Fibroblast of upper back skin (primary cell): ENCODE measurements at regions not wholly inside any gene's neighbourhood (a gene's known extent, or its start where the extent isn't known, plus 50 kb on each side); places are given as distances from the start of the nearest gene placed in this dataset.
A peak's percentile ranks its signal among the peaks of the same experiment; 100 is the strongest.

ENCODE experiments used
- DNase-seq: peaks from one replicate; pipeline ENCODE4 v3.0.0-alpha.2; 2013

- DNase-seq = no peak
These were observed 55.0 kb downstream of the SOX4 start for GRCh38 chr6:21648475-21649050.

- no peak for DNase-seq
These were observed 59.8 kb downstream of the SOX4 start for GRCh38 chr6:21653323-21653722.

DNA sequence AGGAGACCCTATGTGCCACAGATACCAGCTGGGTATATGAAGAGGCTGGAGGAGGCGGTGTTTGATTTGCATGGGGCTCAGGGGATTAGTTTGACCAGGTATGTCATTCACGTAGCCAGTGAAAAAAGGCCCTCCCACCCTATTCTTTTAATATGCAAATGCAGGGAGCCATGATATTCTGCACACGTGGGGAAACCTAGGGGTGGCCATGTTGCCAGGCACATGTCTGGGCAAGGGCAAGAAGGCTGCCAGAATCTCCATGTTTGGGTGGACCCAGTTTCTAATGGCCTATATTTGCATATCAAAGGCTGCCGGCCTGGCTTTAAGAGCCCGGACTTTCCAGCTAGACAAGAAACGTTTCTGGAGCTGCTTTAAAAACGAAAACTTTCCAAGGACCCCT, 60.4 kb downstream of the SOX4 start:
- no peak for DNase-seq

GRCh38 chr6:21654361-21654760, 60.8 kb downstream of the SOX4 start:
- DNase-seq = no peak

DNA sequence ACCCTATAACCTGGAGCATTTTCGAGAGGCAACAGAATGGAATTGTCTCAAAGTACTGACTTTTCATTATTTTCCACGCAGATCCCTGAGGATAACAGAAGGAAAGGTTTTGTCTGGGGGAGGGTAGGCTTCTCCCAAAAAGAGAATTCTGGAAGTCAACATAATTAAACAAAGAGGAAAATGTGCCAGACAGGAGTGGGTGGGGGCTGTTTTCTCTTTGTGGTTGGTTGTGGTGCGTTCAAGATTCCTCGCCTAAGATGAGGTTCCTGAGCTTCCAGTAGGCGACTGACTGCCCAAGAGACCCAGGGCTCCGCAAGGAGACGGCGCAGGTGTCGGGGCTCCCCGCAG, 70.4 kb downstream of the SOX4 start:
- DNase-seq = no peak

DNA sequence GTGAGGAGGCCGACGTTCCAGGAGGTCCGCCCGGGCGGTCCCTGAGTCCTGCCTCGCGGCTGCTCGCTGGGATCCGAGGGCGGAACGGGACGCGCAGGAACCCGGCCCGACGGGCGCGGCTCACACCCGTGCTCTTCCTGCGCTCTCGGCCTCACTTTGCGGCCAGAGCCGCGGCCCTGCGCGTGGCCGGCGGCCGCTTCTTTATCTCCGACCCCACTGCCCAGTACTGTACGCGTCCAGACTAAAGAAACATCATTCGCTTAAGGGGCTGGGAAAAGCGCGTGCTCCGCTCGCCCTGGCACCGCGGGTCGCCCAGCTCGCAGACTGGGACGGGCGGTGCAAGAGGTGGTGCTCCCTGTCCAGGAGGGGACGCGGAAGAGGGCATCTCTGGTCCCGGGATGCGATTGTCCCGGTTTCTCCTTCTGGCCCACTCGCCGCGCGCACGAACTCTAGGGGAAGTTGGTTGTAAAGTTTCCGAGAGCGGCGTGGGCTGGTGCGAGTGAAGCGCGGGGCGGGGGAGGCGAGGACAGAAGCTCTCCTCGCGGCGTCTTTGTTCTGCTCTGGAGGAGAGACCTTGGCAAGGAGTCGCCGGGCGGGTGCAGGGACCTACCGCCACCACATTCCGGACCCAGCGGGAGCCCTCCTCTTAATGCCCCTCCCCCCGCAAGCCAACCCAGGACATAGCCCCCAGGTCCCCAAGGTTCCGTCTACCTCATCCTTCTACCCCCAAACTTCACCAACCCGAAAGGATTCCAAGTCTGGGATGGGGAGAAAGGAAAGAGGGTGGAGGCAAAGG, 71.0 kb downstream of the SOX4 start:
- DNase-seq = peak; percentile 13

- DNase-seq = no peak
These were observed 71.5 kb downstream of the SOX4 start for GRCh38 chr6:21665110-21665391.

- no peak for DNase-seq
These were observed 72.0 kb downstream of the SOX4 start for GRCh38 chr6:21665392-21666200.

- no peak for DNase-seq
These were observed 72.7 kb downstream of the SOX4 start for GRCh38 chr6:21666201-21666691.

DNA sequence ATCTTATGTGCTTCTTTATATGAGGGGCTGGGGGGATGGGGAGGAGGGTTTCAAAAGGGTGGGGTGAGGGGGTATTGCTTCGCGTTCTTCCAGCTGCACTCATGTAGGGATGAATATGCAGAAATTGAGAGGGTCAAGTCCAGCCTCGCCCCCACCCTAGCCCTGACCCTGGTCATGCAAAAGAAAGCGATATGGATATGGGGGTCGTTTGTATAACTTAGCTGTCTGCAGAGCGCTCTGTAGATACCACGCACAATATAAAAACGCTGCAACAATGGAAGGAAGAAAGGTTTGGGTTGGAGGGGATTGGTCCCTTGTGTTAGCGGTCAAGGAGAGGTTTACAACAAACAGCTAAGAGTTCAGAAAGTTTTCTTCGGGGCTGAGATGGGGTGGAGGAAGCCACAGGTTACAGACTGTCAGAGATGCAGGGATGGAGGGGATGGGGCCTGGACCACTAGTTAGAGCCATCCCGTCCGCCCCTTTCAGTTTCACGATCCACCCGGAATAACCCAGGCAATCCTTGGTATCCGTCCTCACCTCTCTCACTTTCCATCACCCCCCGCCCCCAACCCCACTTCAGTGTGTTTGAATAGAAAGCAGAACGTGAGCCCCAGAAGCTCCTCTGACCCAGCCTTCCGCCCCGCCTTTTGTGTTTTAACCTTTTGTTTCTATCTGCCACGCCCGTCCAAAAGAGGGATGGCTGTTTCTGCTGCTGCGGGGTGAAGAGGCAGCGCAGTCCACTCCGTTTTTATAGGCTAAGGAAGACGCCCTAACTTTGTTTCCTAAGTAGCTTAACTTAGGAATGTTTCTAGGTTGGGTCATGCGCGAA, 73.5 kb downstream of the SOX4 start:
- no peak for DNase-seq

- DNase-seq = no peak
These were observed 75.2 kb downstream of the SOX4 start for GRCh38 chr6:21668795-21669194.

DNA sequence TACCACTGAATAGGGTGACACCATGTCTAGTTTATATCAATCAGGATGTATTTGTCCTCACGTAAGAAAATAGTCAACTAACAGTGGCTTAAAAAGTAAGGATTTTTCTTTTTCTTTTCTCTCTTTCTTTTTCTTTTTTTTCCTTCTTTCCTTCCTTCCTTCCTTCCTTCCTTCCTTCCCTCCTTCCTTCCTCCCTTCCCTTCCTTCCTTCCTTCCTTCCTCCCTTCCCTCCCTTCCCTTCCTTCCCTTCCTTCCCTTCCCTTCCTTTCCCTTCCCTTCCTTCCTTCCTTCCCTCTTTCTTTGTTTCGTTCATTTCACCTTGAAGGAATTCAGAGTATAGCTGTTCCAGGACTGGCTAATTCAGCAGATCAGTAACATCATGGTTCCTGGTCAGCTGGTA, 83.2 kb downstream of the SOX4 start:
- no peak for DNase-seq

DNA sequence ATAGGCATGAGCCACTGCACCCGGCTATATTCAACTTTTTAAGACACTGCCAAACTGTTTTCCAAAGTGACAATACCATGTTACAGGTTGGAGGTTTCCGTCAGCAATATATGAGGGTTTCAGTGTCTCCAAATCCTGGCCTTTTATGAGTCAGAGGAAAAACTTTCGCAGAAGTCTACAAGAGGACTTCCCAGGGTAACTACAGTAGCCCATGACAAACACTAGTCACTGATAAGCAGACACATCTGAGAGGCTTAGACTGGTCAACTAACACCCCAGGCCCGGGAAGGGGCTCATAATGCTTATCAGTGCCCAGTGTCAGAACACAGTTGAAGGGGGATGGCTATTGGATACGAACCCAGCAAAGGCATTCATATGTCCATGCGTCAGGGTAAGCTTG, 85.4 kb downstream of the SOX4 start:
- peak; percentile 72 for DNase-seq

GRCh38 chr6:21679761-21680265, 86.3 kb downstream of the SOX4 start:
- peak; percentile 91 for DNase-seq

GRCh38 chr6:21680611-21681010, 87.1 kb downstream of the SOX4 start:
- DNase-seq = no peak

DNA sequence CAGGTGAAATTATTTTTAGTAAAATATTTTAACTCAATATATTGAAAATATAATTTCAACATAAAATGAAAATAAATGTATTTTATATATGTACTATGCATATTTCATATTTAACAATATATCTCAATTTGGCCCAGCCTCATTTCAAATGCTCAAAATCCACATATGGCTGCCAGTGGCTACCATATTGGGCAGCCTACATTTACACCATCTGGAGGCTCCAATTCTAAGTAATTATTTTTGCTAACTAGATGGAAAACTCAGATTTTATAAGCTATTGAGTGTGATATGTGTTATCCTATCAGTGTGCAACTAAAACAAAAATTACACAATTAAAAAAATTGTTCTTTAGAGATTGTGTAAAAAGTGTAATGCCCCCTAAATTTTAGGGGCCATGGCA, 96.9 kb downstream of the SOX4 start:
- DNase-seq = no peak

DNA sequence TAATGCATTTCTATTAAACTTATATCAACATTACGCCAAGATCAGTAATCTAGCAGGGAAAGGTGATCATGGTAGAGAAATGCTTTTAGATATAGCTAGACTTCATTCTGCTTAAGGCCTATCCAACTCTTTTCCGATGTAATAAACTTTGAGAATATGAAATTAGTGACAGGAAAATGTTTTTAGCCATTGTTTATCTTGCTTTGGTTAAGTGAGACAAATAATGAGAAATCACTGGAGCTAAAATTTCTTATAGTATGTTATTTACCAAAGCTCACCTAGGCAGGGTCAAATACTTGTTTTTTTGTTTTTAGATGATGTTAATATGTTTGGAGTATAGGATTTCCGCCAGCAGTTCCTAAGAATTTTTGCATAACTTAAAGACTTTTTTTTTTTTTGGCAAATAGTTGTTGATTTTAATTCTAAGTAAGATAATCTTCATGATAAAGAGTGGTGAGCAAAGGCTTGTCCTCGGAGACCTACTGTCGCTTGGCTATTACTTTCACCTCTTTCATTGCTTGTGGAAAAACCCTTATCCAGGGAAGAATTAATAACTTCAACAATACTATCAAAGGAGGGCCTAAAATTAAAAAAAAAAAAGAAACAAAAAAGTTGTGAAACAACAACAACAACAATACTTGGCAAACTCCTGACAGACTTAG, 98.3 kb downstream of the SOX4 start:
- DNase-seq = no peak

DNA sequence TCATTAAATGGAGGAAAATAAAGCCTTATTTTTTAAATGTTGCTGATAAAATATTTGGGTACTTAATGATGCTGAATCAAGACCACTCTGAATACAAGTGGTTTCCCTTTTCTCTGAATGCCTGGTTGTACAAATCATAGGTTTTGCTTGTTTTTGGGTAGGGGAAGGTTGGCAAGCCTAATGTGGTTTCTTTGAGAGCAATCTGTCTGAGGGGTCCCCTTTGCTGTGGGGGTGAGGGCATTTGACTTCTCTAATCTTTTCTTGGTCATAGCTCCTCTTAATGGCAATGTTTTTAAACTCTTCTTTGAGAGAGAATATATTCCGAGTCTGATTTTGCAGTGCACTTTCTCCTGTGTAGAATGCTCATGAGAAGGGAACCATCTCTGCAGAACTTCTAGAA, 99.2 kb downstream of the SOX4 start:
- no peak for DNase-seq

DNA sequence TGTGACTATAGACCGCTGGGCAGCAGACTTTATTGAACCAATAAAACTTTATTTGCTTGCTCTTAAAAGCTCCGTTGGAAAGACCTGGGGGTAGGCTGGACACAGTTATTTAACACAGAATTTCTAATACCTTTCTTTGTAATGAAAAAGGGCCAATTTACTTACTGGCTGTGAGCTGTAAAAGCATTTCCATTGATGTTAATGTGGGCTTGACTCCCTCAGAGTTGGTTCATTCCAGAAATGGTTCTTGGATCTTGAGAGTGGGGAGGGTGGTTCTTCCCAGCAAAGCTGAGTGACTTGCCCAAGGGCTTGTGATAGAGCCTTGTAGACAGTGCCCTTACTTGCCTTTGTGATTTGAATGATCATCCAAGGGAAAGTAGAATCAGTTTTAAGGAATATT, 100.6 kb downstream of the SOX4 start:
- no peak for DNase-seq

DNA sequence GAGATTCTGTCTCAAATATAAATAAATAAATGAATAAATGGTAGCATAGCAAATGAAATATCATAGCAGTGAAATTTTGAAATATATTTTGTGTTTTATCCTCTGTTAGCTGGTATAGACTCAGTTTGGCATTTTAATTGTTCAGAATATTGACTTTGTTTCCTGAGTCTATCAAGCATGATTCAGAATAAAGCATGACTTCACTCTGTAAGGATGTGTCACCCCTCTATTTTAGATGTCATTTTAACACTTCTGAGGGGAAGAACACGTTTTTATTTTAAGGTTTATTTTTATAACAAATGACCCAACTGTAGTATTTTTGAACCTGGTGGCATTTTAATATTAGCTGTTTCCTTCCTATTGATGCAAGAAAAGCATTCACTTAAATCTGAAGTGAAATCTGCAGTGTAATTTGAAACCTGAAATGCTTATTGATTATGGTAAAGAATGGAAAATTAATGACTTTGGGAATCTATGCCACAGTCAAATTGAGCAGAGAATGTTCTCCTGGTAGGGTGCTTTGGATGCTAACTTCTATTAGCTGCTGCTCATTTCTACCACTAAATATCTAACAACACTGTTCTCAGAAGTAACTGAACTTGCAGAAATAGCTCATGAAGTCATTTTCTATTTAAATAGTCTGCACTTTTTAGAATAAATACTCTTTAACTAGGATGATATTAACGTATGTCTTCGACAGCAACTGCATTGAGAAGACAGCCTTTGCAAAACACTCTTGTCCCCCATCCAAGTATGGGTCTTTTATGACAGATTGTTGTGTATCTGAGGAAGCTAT, 114.2 kb downstream of the SOX4 start:
- no peak for DNase-seq

GRCh38 chr6:21708320-21708580, 114.7 kb downstream of the SOX4 start:
- no peak for DNase-seq

DNA sequence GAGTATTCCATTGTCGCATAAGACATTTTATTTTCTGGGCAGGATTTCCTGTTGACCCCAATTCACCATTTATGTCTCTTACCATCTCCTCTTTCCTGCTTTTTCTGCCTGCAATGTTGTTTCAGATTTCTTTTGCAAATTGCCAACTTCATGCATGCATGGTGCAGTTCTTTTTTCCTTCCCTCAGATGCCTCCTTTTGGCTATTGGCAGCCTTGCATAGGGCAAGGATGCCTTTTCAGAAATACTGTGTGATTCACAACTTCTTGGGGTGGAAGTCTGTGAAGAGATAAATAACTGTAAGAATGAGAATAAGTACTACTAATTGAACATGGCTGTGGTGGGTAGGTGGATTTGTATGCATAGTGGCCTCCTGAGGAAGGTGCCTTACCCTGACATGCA, 116.7 kb downstream of the SOX4 start:
- DNase-seq = no peak
